Activated CD4-positive, alpha-beta T cell treated with anti-CD3 and anti-CD28 coated beads for 4 hours (primary cell): ENCODE measurements at regions not wholly inside any gene's neighbourhood (a gene's known extent, or its start where the extent isn't known, plus 50 kb on each side); places are given as distances from the start of the nearest gene placed in this dataset.

ENCODE experiments used
- DNase-seq, 2 donors: peaks; one replicate each; pipeline ENCODE4 v3.0.0-alpha.2; 2020

GRCh38 chr5:166977911-166978422 is 1313.5 kb upstream of the WWC1 start:
- no peak for DNase-seq

- DNase-seq: no peak
These were observed 1312.0 kb upstream of the WWC1 start for GRCh38 chr5:166979307-166979895.

- no peak for DNase-seq
These were observed 1310.8 kb upstream of the WWC1 start for GRCh38 chr5:166980666-166981065.

GRCh38 chr5:166982226-166982625 is 1309.2 kb upstream of the WWC1 start:
- DNase-seq: no peak

GRCh38 chr5:166991601-166992000 is 1299.8 kb upstream of the WWC1 start:
- DNase-seq: no peak

GRCh38 chr5:166992108-166992507 is 1299.3 kb upstream of the WWC1 start:
- no peak for DNase-seq

- DNase-seq: no peak
These were observed 1298.3 kb upstream of the WWC1 start for GRCh38 chr5:166992874-166993722.

GRCh38 chr5:166994226-166994625 is 1297.2 kb upstream of the WWC1 start:
- no peak for DNase-seq

- no peak for DNase-seq
These were observed 1290.2 kb upstream of the WWC1 start for GRCh38 chr5:167001246-167001645.

GRCh38 chr5:167008705-167009104 is 1282.7 kb upstream of the WWC1 start:
- DNase-seq: no peak

GRCh38 chr5:167011196-167011595 is 1280.2 kb upstream of the WWC1 start:
- no peak for DNase-seq

GRCh38 chr5:167012123-167013034 is 1279.1 kb upstream of the WWC1 start:
- no peak for DNase-seq

- no peak for DNase-seq
These were observed 1276.9 kb upstream of the WWC1 start for GRCh38 chr5:167014401-167015056.

GRCh38 chr5:167020418-167020817 is 1271.0 kb upstream of the WWC1 start:
- no peak for DNase-seq

- no peak for DNase-seq
These were observed 1262.0 kb upstream of the WWC1 start for GRCh38 chr5:167029488-167029887.

GRCh38 chr5:167030500-167031120 is 1260.8 kb upstream of the WWC1 start:
- DNase-seq: no peak

GRCh38 chr5:167036585-167036984 is 1254.9 kb upstream of the WWC1 start:
- no peak for DNase-seq

- no peak for DNase-seq
These were observed 1242.3 kb upstream of the WWC1 start for GRCh38 chr5:167049043-167049663.

GRCh38 chr5:167049771-167050567 is 1241.5 kb upstream of the WWC1 start:
- no peak for DNase-seq

- DNase-seq: no peak
These were observed 1240.7 kb upstream of the WWC1 start for GRCh38 chr5:167050568-167051401.
